SKM-1 treated with dmso at 0.1 percent for 144 hours (cell line): ENCODE measurements at regions not wholly inside any gene's neighbourhood (a gene's known extent, or its start where the extent isn't known, plus 50 kb on each side); places are given as distances from the start of the nearest gene placed in this dataset.

Experiments used
- DNase-seq: peaks from one replicate; lab custom pipeline; 2025; ENCODE audit not compliant: unreplicated experiment; lab: John Stamatoyannopoulos, UW

DNA sequence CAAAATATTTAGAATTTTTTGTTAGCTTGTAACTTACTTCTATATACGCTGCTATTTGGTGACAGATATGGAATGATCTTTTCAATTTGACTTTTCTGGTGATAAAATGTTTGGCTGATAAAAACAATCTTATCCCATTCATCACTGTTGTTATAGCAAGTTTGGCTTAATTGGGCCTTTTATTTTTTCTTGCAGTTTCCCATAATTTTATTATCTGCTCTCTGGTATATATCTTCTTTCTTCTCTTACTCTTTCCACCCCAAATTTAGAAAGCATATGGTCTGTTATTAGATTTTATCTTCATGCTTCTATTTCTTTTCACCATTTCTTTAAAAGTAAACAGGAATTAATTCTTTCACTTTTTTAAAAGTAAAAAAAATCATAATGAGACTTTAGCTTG is 474.4 kb downstream of the TLE1 start:
- no peak for DNase-seq

DNA sequence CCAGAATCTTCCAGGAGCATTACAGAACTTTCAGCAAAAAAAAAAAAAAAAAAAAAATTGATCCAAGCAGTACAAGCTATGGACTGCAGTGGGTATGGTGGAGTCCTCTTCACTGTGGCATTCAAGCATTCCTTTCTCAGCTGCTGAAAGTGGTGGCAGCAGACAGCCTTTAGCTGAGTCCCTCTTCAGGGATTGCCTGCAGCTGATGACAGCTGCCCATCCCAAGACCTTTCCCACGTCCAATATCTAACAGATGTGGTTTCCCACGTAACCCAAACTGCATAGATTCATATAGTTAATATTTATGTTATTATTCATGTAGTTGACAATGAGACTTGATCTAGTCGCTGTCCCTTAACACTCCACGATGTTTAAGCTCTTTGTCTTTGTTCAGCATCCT is 475.9 kb downstream of the TLE1 start:
- no peak for DNase-seq

GRCh38 chr9:81211741-81212140 is 477.6 kb downstream of the TLE1 start:
- no peak for DNase-seq

DNA sequence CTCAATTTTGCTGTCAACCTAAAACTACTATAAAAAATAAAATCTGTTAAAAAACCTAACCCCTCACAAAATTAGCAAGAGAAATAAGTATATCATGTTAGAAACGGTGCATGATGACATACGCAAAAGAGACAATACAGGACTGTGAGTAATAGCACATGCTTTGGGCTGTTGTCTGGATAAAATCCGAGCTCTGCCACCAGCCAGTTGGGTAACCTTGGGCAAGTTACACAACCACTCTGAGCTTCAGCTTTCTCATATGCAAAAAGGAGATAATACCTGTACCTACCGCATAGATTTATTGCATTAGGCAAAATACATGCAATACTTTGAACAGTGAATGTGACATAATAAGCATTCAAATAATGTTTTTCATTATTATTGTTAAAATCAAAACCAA is 481.7 kb downstream of the TLE1 start:
- no peak for DNase-seq

DNA sequence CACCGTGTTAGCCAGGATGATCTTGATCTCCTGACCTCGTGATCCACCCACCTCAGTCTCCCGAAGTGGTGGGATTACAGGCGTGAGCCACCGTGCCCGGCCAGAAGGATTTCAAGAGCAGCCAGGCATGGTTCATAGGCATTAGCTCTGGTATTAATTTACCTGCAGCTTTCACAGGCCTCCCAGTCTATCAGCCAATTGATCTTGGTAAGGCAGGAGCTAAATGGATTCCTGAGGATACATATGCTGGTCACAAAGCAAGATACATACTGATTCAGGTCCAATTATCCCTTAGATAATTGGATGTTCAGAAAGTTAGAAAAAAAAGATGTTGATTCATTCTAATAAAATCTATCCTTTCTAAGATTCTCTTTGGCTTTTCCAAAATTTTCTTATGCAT is 487.1 kb downstream of the TLE1 start:
- no peak for DNase-seq

DNA sequence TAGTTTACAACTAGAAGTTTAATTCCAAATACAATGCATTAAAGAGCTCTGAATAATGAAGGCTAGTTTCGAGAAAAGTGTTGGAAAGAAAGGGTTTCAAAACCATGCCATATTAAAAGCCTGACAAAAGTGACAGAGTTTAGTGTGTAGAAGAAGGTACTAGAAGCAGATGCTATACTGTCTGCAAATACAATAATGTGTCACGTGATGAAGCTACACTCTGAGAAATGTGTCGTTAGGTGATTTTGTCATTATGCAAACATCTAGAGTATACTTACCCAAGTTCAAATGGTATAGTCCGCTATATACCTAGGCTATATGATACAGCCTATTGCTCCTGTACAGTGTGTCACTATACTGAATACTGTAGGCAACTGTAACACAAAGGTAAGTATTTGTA is 494.1 kb downstream of the TLE1 start:
- DNase-seq: no peak

GRCh38 chr9:81193362-81194339 is 495.7 kb downstream of the TLE1 start:
- DNase-seq: no peak

DNA sequence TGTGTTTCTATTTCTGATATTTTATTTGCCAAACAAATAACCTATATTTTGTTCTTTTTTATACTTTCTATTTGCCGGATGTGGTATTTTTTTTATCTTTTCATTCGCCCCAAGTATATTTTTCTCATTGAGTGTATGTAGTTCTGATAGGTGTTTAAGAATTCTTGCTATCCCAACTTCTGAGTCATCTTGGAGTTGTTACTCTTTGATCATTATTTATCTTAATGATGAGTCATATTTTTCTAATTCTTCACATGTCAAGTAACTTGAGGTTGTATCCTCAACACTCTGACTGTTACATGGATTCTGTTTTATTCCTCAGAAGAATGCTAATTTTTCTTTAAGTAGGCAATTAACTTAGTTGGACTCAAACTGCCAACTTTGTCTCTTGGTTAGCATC is 498.1 kb downstream of the TLE1 start:
- DNase-seq: no peak

- no peak for DNase-seq
These were observed 498.7 kb downstream of the TLE1 start for GRCh38 chr9:81190659-81191058.

DNA sequence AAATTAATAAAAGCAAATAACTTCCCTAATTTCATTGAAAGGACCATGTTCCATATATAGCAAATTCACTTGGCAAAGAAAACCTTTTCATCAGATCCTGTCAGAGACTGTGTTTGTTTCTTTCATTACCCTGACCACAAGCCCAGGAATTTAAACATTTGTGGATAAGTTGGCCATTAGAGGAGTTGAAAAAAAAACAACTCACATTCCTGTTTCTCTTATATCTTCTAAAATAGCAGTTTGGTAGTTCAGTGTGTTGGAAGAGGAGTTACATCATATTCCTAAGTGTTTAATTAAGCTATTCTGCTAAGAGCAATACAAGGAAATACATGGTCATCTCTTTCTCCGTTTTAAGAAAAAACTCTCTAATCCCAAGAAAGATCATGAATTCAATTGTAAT is 505.6 kb downstream of the TLE1 start:
- DNase-seq: no peak

DNA sequence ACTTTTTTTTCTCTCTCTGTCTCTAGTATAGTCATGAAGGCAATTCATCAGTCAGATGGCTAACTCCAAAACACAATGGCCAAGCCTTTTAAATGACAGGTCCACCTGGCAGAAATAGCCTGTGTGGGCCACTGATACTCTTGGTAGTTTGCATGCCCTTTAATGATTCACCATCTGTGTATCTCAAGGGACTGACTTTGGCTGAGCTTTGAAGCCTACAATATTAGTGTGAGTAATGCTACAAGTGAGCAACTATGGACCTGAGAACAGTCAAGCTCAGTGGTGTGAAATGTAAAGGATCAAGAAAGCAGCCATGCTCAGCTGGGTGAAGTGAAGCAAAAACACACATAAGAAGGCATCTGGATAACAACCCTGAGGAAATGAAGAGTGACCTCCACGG is 506.9 kb downstream of the TLE1 start:
- no peak for DNase-seq

DNA sequence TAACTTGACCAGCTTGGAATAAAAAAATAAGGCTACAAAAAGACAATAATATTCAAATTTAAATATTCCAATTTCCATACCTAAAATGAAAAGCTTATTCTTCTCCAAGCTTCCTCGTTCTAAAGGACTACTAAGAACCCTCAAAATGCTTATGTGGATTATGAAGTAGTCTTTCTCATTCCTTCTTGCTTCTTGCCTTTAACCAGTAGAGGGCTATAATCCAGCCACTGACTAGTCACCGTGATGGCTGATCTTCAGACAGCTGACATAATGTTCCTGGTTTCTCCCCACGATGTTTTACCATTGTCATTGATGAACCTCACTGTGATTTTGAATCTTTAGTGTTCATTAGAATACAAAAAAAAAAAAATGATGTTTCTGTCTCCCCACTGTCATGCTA is 515.3 kb downstream of the TLE1 start:
- DNase-seq: no peak

GRCh38 chr9:81171689-81172088 is 517.7 kb downstream of the TLE1 start:
- DNase-seq: no peak

GRCh38 chr9:81162361-81162760 is 527.0 kb downstream of the TLE1 start:
- no peak for DNase-seq

DNA sequence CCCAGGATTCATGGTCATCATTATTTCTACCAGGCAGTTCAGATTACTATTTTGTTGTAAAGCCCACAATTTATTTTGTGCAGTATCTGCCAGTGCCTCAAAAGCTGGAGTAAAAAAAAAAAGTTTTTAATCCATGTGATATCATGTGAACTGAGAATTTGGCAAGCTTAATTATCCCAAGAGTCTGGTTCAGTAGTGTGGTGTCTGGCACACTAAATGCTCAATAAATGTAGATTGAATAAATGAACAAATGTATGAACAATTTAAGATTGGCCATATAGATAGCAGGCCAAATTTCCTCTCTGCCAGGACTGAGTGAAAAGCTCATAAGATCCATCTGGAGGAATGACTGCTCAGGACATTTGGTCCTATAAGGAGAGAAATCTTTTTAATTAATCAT is 533.0 kb downstream of the TLE1 start:
- no peak for DNase-seq

GRCh38 chr9:81150016-81150625 is 539.2 kb downstream of the TLE1 start:
- DNase-seq: no peak

DNA sequence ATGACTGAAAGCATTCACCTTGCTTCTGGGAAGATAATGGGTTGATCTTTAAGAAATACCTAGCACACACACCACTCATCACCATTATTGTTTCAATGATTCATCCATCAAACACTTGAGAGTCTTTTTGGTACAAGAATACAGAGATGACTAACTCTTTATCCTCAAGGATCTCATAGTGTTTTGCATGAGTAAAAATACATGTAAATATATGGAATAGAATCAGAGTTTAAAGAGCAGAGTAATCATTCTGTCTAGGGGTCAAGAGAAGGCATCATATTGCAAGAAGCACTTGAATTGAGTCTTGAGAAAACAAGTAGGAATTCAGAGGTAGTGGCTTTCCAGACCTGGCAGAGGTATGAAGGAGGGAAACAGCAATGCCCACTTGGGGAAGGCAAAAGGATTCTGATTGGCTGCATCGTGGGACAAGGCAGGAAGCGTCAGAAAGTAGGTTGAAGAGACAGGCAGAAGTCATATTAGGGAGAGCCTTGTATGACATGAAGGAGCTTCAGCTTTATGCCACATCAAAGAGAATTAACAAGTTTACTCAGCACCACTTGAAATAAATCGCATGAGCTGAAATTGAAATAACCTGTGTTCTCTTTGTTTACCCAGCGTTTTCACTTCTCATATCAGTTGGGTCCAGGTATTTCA is 542.5 kb downstream of the TLE1 start:
- DNase-seq: no peak

- DNase-seq: no peak
These were observed 543.1 kb downstream of the TLE1 start for GRCh38 chr9:81146241-81146640.

DNA sequence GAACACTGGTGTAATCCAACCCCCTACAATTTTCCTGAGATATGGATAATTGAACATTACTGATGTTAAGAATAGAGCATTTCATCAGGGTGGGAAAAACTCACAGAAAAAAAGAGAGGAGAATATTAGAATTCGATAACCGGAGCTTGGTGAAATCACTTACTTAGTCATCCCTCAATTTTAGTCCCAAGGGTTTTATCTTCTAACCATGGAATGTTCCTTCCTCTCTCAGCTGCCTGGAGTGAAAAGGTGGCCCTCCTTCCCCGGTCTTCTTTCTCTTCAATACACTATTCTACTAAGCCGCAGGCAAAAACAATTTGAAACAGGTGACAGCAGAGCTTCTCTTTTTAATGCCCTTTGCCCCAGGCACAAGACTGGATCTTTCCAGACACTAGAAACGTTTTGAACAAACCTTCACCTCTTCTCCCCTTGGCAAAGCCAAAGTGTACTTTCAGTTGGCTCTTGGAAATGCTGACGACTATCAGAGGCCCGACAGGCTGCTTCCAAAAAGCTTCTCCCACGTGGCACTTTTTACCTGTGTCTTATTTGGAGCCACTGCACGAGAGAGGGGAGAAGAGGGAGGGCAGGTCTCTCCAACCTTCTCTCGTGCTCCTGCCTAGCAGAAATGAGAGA is 543.9 kb downstream of the TLE1 start:
- no peak for DNase-seq

GRCh38 chr9:81141961-81142360 is 547.4 kb downstream of the TLE1 start:
- DNase-seq: no peak

DNA sequence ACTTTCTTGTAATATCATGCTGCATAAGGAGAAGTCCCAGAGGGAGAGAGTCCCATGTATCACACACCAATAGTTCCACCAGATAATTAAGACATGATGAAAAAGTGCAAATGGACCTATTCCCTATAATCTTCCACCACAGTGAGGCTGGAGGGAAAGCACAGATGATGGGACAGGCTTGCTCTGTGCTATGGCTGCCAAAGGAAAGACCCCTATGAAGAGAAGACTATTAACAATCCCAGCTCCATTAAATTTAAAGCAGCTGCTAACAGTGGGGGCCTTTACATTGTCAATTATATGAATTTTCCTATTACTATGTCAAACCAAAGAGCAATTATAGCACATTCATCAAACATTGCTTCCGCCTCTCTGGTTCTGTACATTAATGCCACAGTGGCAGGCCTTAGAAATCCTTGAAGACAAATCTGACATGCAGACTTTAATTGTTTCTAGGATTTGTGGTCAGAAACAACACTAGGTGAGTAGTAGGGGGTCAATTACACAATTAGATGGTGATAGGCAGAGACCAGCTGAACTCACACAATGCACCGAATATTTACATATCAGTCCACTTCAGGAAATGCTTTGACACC is 551.3 kb downstream of the TLE1 start:
- no peak for DNase-seq
